SK-N-SH treated with all-trans-retinoic acid at 6 μM for 48 hours (cell line): ENCODE measurements at regions not wholly inside any gene's neighbourhood (a gene's known extent, or its start where the extent isn't known, plus 50 kb on each side); places are given as distances from the start of the nearest gene placed in this dataset.

ENCODE experiments used
- ARNTL ChIP-seq: fragments of 450-650 bp; formaldehyde crosslinking; IDR thresholded peaks from 2 replicates; pipeline ENCODE4 v1.5.0; 2020; ENCODE audit warnings: low read depth, mild to moderate bottlenecking, moderate library complexity, borderline replicate concordance
- TOX ChIP-seq: fragments of 250-450 bp; sonication (Bioruptor Pico); IDR thresholded peaks from 2 replicates; pipeline ENCODE4 v1.8.0; 2021; ENCODE audit warnings: mild to moderate bottlenecking, moderate library complexity, borderline replicate concordance
- ZFP30 ChIP-seq: fragments of 450-650 bp; formaldehyde crosslinking; IDR thresholded peaks from 2 replicates; pipeline ENCODE4 v1.5.0; 2022; ENCODE audit warnings: mild to moderate bottlenecking, moderate library complexity

DNA sequence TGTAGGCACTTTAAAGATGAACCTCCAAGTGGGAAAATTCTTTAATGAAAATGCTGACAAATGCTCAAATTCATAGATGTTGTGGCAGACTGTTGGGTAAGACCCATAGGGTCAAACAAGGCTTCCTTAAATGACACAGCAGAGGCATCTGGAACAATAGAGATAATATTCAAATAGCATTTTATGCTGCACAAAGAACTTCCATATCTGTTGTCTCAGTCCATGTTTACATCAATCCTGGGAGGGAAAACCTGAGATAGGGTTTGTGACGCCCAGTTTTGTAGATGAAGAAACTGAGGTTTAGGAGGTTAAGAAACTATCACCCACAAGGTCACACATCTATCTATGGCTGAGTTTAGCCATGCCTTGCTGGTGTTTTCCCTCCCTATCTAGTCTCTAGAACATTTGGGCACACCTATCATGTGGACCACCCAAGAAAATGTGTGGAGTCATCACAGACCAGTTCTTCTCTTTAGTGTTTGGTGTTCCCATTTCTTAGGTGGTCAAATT lies 106.4 kb downstream of the EHF start:
- no peak for TF ChIP-seq ARNTL
- TF ChIP-seq TOX, result no peak
- TF ChIP-seq ZFP30 (CRISPR knock-in tag), result no peak
